ENCODE measurements at regions not wholly inside any gene's neighbourhood (a gene's known extent, or its start where the extent isn't known, plus 50 kb on each side); places are given as distances from the start of the nearest gene placed in this dataset.
A peak's percentile ranks its signal among the peaks of the same experiment; 100 is the strongest.

DNA sequence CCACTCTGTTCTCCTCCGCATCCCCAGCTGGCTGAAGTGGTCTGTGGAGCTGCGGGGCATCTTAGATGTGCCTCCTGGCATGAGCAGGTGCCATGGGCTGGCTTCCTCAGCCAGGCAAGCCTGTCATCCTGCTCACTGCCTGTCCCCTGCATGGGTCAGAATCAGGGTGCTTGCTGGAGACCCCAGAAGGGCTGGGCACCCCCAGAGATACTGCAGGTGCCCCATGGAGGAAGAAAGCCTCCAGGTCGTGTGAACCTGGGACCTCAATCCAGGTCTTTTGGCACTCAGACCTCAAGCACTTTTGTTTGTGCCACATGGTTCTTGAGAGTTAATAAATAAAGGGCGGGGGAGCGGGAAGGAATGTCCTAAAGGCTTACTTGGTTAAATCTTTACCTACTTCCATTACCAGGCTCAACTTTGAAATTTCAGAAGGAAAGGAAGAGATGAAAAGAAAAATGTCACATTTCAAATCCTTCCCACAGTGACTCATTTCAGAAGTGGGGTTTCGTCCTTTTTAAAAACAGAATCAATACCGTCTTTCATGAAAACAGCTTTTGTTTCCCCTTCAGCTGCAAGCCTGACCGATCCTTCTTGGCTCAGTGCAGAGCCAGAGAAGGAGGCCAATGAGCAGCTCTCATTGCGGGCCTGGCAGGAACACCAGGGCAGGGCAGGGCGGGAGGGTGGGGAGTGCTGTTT, 69.9 kb downstream of the RHOB start:
- ChIA-PET POLR2A (ENCODE audit: partially characterized antibody) (no interaction called here), CTCF (ENCODE audit: partially characterized antibody) (interaction anchor here (1.3 kb wide), 1 partner anchor 9 kb away, joined by 3 read pairs; no protein-coding TSS in a partner anchor)
- no peaks in the 10 kb centered on the region for H3K9me3 ChIP-seq (ENCODE audit: control insufficient read depth in 1 of 2, low read length in 2 of 2)
- DNase-seq: no peak
- no peak overlapping the region for H3K4me3 ChIP-seq (ENCODE audit: low read length in 2 of 2)
- no peaks in the 10 kb centered on the region for H3K27me3 ChIP-seq (ENCODE audit: insufficient read depth, low read length)
- intact Hi-C loops (cut with micrococcal nuclease): no loop called here
- Mint-ChIP-seq H3K27me3 (peaks cover 0 to 5% of the 10 kb centered on the region in 2 donors), H3K27ac (no peak overlapping the region), H3K4me1 (no peaks in the 10 kb centered on the region), H3K9me3 (peaks cover 0 to 3% (median 0%) of the 10 kb centered on the region in 8 donors), H3K36me3 (no peaks in the 10 kb centered on the region), H3K4me3 (no peak overlapping the region)
- no peaks in the 10 kb centered on the region for H3K4me1 ChIP-seq (ENCODE audit: insufficient read depth, low read length)
- H3K27ac ChIP-seq (ENCODE audit: low read depth, low read length): no peak overlapping the region
- H3K36me3 ChIP-seq (ENCODE audit: insufficient read depth, low read length): no peaks in the 10 kb centered on the region

DNA sequence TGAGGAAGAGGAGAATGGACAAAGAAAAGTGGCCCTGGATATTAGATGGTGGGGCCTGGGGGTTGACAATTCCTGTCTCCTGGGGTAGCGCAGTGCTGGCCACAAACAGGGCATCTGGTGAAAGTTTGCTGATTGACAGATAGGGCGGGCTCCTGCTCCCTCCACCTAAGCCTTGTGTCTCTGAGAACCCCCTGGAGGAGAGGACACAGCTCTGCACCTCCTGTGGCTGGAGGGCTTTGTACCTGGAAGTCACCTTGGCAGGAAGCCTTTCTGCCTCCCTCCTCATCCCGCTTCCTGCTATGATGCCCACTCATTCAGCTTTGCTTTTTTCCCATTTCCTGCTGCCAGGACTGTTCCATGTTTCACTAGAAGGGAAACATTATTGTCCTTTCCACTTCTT, 72.4 kb downstream of the RHOB start:
- Mint-ChIP-seq H3K27me3 (peaks cover 2 to 6% of the 10 kb centered on the region in 2 donors), H3K36me3 (no peaks in the 10 kb centered on the region), H3K27ac (no peak overlapping the region), H3K4me1 (no peaks in the 10 kb centered on the region), H3K9me3 (peaks cover 0 to 3% (median 0%) of the 10 kb centered on the region in 8 donors), H3K4me3 (no peak overlapping the region)
- Histone ChIP-seq H3K27ac (ENCODE audit: low read depth, low read length) (no peak overlapping the region), H3K9me3 (ENCODE audit: control insufficient read depth in 1 of 2, low read length in 2 of 2) (no peaks in the 10 kb centered on the region), H3K4me3 (ENCODE audit: low read length in 2 of 2) (no peak overlapping the region), H3K36me3 (ENCODE audit: insufficient read depth, low read length) (no peaks in the 10 kb centered on the region), H3K27me3 (ENCODE audit: insufficient read depth, low read length) (no peaks in the 10 kb centered on the region), H3K4me1 (ENCODE audit: insufficient read depth, low read length) (no peaks in the 10 kb centered on the region)
- POLR2A ChIA-PET (ENCODE audit: partially characterized antibody): no interaction called here
- DNase-seq: no peak
- CTCF ChIA-PET (ENCODE audit: partially characterized antibody): no interaction called here
- intact Hi-C loops (cut with micrococcal nuclease): no loop called here

DNA sequence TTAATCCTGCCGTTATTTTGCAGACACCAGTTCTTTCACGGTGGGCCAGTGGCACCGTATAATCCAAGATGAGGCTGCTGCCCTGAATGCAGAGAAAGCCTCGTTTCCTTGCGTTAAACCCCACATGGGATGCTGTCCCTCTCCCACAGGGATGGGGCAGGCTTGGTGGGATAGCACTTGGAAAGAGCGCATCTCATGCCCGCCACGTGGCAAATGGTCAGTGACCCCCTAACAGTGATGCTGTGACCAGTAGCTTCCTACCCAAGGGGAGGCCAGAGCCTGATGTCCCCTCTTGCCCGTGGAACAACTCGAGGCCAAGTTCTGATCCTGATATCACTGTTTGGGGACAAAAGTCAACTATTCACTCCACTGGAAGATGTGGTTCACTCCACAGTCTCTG, 73.3 kb downstream of the RHOB start:
- Mint-ChIP-seq H3K9me3 (peaks cover 0 to under 1% (median 0%) of the 10 kb centered on the region in 8 donors), H3K4me1 (no peaks in the 10 kb centered on the region), H3K27ac (peak overlapping the region in 1 of 7 donors; percentile 41), H3K36me3 (no peaks in the 10 kb centered on the region), H3K4me3 (no peak overlapping the region), H3K27me3 (peaks cover 2 to 6% of the 10 kb centered on the region in 2 donors)
- no peak for DNase-seq
- Histone ChIP-seq H3K36me3 (ENCODE audit: insufficient read depth, low read length) (no peaks in the 10 kb centered on the region), H3K4me1 (ENCODE audit: insufficient read depth, low read length) (no peaks in the 10 kb centered on the region), H3K27ac (ENCODE audit: low read depth, low read length) (no peak overlapping the region), H3K9me3 (ENCODE audit: control insufficient read depth in 1 of 2, low read length in 2 of 2) (no peaks in the 10 kb centered on the region), H3K27me3 (ENCODE audit: insufficient read depth, low read length) (no peaks in the 10 kb centered on the region), H3K4me3 (ENCODE audit: low read length in 2 of 2) (no peak overlapping the region)
- POLR2A ChIA-PET (ENCODE audit: partially characterized antibody): no interaction called here
- CTCF ChIA-PET (ENCODE audit: partially characterized antibody): no interaction called here
- intact Hi-C loops (cut with micrococcal nuclease): no loop called here

DNA sequence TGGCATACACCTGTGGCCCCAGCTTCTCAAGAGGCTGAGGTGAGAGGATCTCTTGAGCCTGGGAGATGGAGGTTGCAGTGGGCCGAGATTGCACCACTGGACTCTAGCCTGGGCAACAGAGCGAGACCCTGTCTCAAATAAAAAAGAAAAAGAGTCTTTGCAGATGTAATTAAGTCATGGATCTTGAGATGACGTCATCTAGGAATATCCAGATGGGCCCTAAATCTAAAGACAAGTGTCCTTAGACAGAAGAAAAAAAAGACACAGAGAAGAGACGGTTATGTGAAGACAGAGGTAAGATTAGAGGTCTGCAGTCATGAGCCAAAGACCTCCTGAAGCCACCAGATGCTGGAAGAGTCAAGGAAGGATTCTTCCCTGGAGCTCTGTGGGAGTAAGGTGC, 74.3 kb downstream of the RHOB start:
- ChIA-PET POLR2A (ENCODE audit: partially characterized antibody) (no interaction called here), CTCF (ENCODE audit: partially characterized antibody) (no interaction called here)
- Mint-ChIP-seq H3K4me3 (no peak overlapping the region), H3K27ac (no peak overlapping the region), H3K36me3 (no peaks in the 10 kb centered on the region), H3K4me1 (no peaks in the 10 kb centered on the region), H3K9me3 (no peaks in the 10 kb centered on the region), H3K27me3 (peaks cover 2 to 6% of the 10 kb centered on the region in 2 donors)
- DNase-seq: no peak
- no peaks in the 10 kb centered on the region for H3K4me1 ChIP-seq (ENCODE audit: insufficient read depth, low read length)
- no peaks in the 10 kb centered on the region for H3K27me3 ChIP-seq (ENCODE audit: insufficient read depth, low read length)
- intact Hi-C loops (cut with micrococcal nuclease): no loop called here
- no peaks in the 10 kb centered on the region for H3K36me3 ChIP-seq (ENCODE audit: insufficient read depth, low read length)
- H3K27ac ChIP-seq (ENCODE audit: low read depth, low read length): no peak overlapping the region
- no peaks in the 10 kb centered on the region for H3K9me3 ChIP-seq (ENCODE audit: control insufficient read depth in 1 of 2, low read length in 2 of 2)
- H3K4me3 ChIP-seq (ENCODE audit: low read length in 2 of 2): no peak overlapping the region

DNA sequence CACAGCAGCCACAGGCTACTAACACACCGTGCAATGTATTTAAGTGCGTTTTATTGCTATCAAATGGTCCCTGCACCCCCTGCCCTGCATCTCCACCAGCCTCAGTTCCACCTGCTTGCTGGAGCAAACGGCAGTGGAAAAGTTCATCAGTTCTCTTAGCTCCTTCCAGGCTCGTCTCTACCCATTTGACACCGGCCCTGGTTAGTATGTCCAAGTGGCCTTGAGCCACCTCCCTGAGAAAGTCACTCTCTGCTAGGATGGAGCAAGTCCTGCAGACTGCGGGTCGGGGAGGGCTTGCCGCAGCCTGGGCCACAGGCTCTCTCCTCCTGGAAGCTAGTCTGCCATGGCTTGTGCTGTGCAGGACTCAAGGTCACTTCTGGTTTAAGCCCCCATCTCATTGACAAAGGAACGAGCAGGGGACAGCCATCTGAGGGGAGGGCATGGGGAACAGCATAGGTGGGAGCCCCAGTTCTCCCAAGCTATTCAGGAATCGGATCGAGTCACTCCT, 74.9 kb downstream of the RHOB start:
- POLR2A ChIA-PET (ENCODE audit: partially characterized antibody): no interaction called here
- intact Hi-C loops (cut with micrococcal nuclease): no loop called here
- Histone ChIP-seq H3K36me3 (ENCODE audit: insufficient read depth, low read length) (no peaks in the 10 kb centered on the region), H3K27ac (ENCODE audit: low read depth, low read length) (no peak overlapping the region), H3K9me3 (ENCODE audit: control insufficient read depth in 1 of 2, low read length in 2 of 2) (no peaks in the 10 kb centered on the region), H3K4me3 (ENCODE audit: low read length in 2 of 2) (no peak overlapping the region), H3K4me1 (ENCODE audit: insufficient read depth, low read length) (no peaks in the 10 kb centered on the region), H3K27me3 (ENCODE audit: insufficient read depth, low read length) (no peaks in the 10 kb centered on the region)
- Mint-ChIP-seq H3K27ac (no peak overlapping the region), H3K4me3 (no peak overlapping the region), H3K36me3 (no peaks in the 10 kb centered on the region), H3K27me3 (peaks cover 2 to 6% of the 10 kb centered on the region in 2 donors), H3K4me1 (no peaks in the 10 kb centered on the region), H3K9me3 (no peaks in the 10 kb centered on the region)
- CTCF ChIA-PET (ENCODE audit: partially characterized antibody): no interaction called here
- no peak for DNase-seq

DNA sequence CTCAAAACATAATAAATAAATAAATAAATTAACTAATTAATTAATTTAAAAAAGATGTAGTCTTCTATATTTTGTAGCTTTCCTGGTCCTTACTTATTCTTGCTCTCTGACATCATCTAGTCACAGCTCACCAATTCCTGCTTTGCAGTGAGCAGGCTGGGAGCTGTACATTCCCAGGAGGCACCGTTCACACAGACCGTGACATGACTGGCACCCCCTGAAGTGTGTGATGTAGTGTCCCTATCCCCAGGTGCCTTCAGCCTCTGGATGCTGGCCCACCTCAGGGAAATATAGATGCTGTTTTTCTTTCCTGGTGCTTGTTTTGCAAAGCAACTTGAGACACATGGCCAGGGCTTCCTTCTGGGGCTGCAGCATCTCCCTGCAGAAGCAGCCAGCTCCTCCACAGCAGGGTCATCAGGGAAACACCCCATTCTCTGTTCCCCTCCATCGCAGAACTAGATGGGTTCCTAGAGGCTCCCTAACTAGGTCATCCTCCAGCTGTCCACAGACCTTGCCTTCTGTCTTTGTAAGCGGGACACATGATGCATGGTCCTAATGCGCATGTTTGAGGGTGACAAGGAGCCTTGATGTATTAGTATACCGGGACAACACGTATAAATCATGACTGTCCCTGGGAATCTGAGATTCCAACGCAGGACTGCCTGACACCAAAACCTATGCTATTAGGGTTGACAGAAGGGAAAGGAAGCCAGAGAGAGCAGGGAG, 76.4 kb downstream of the RHOB start:
- no peaks in the 10 kb centered on the region for H3K4me1 ChIP-seq (ENCODE audit: insufficient read depth, low read length)
- H3K9me3 ChIP-seq (ENCODE audit: control insufficient read depth in 1 of 2, low read length in 2 of 2): no peaks in the 10 kb centered on the region
- H3K27me3 ChIP-seq (ENCODE audit: insufficient read depth, low read length): no peaks in the 10 kb centered on the region
- H3K27me3 Mint-ChIP-seq: peaks cover 2 to 6% of the 10 kb centered on the region in 2 donors
- no peaks in the 10 kb centered on the region for H3K36me3 Mint-ChIP-seq
- H3K4me1 Mint-ChIP-seq: no peaks in the 10 kb centered on the region
- DNase-seq: no peak
- ChIA-PET CTCF (ENCODE audit: partially characterized antibody) (no interaction called here), POLR2A (ENCODE audit: partially characterized antibody) (no interaction called here)
- H3K4me3 ChIP-seq (ENCODE audit: low read length in 2 of 2): no peak overlapping the region
- intact Hi-C loops (cut with micrococcal nuclease): no loop called here
- H3K4me3 Mint-ChIP-seq: no peak overlapping the region
- no peak overlapping the region for H3K27ac Mint-ChIP-seq
- no peaks in the 10 kb centered on the region for H3K9me3 Mint-ChIP-seq
- no peak overlapping the region for H3K27ac ChIP-seq (ENCODE audit: low read depth, low read length)
- no peaks in the 10 kb centered on the region for H3K36me3 ChIP-seq (ENCODE audit: insufficient read depth, low read length)

DNA sequence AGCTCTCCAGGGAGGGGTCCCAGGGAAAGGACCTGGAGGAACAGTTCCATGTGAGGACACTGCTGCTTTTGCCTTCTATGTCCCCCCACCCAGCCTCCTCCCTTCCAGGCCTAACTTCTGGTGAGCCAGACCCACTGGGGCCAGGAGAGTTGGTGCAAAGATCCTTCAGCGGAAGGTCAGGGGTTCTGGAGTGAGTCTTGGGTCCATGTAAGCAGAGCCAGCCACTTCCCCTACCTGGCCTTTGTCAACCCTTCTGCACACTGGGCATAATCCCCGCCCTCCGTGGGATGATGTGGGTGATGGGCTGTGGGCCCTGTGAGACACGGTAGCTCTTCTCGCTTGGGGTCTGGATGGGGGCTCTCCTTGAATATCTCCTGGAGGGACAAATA, 76.9 kb downstream of the RHOB start:
- H3K27me3 ChIP-seq (ENCODE audit: insufficient read depth, low read length): no peaks in the 10 kb centered on the region
- Mint-ChIP-seq H3K36me3 (no peaks in the 10 kb centered on the region), H3K4me3 (no peak overlapping the region), H3K4me1 (no peaks in the 10 kb centered on the region), H3K27ac (no peak overlapping the region), H3K27me3 (peaks cover 2 to 6% of the 10 kb centered on the region in 2 donors), H3K9me3 (no peaks in the 10 kb centered on the region)
- H3K36me3 ChIP-seq (ENCODE audit: insufficient read depth, low read length): no peaks in the 10 kb centered on the region
- intact Hi-C loops (cut with micrococcal nuclease): no loop called here
- ChIA-PET CTCF (ENCODE audit: partially characterized antibody) (interaction anchor here (1.3 kb wide), 1 partner anchor 118 kb away, joined by 4 read pairs; no protein-coding TSS in a partner anchor), POLR2A (ENCODE audit: partially characterized antibody) (no interaction called here)
- no peak overlapping the region for H3K4me3 ChIP-seq (ENCODE audit: low read length in 2 of 2)
- no peak overlapping the region for H3K27ac ChIP-seq (ENCODE audit: low read depth, low read length)
- DNase-seq: no peak
- no peaks in the 10 kb centered on the region for H3K9me3 ChIP-seq (ENCODE audit: control insufficient read depth in 1 of 2, low read length in 2 of 2)
- H3K4me1 ChIP-seq (ENCODE audit: insufficient read depth, low read length): no peaks in the 10 kb centered on the region

Measured in CD4-positive, alpha-beta memory T cell (primary cell).